ENCODE measurements at regions not wholly inside any gene's neighbourhood (a gene's known extent, or its start where the extent isn't known, plus 50 kb on each side); places are given as distances from the start of the nearest gene placed in this dataset.
A peak's percentile ranks its signal among the peaks of the same experiment; 100 is the strongest.

GRCh38 chr2:216553482-216554240, 55.0 kb downstream of the RPL37A start:
- H3K27ac ChIP-seq = peak overlapping the region; percentile 77
- no peak for DNase-seq (ENCODE audit: low read depth, low spot score)

- DNase-seq (ENCODE audit: low read depth, low spot score) = no peak
- H3K27ac ChIP-seq = peak overlapping the region; percentile 21
Observed at GRCh38 chr2:216554286-216554685, 55.6 kb downstream of the RPL37A start.

- H3K27ac ChIP-seq = peak overlapping the region; percentile 21
- DNase-seq (ENCODE audit: low read depth, low spot score) = no peak
Observed at GRCh38 chr2:216554755-216555154, 56.1 kb downstream of the RPL37A start.

GRCh38 chr2:216555274-216555673, 56.6 kb downstream of the RPL37A start:
- no peak for DNase-seq (ENCODE audit: low read depth, low spot score)
- H3K27ac ChIP-seq = peak overlapping the region; percentile 21

GRCh38 chr2:216556202-216556601, 57.6 kb downstream of the RPL37A start:
- H3K27ac ChIP-seq = no peak overlapping the region
- DNase-seq (ENCODE audit: low read depth, low spot score) = no peak

GRCh38 chr2:216557413-216557812, 58.8 kb downstream of the RPL37A start:
- H3K27ac ChIP-seq = no peak overlapping the region
- DNase-seq (ENCODE audit: low read depth, low spot score) = no peak

- H3K27ac ChIP-seq = no peak overlapping the region
- no peak for DNase-seq (ENCODE audit: low read depth, low spot score)
Observed at GRCh38 chr2:216557820-216558219, 59.2 kb downstream of the RPL37A start.

GRCh38 chr2:216559625-216560156, 61.0 kb downstream of the RPL37A start:
- H3K27ac ChIP-seq = no peak overlapping the region
- no peak for DNase-seq (ENCODE audit: low read depth, low spot score)

GRCh38 chr2:216560838-216561270, 62.2 kb downstream of the RPL37A start:
- DNase-seq (ENCODE audit: low read depth, low spot score) = no peak
- no peak overlapping the region for H3K27ac ChIP-seq

- no peak for DNase-seq (ENCODE audit: low read depth, low spot score)
- no peak overlapping the region for H3K27ac ChIP-seq
Observed at GRCh38 chr2:216562696-216563435, 64.2 kb downstream of the RPL37A start.

GRCh38 chr2:216563646-216564045, 65.0 kb downstream of the RPL37A start:
- DNase-seq (ENCODE audit: low read depth, low spot score) = no peak
- H3K27ac ChIP-seq = no peak overlapping the region

GRCh38 chr2:216564611-216565010, 66.0 kb downstream of the RPL37A start:
- no peak overlapping the region for H3K27ac ChIP-seq
- DNase-seq (ENCODE audit: low read depth, low spot score) = no peak

GRCh38 chr2:216565956-216566355, 67.3 kb upstream of the IGFBP2 start:
- DNase-seq (ENCODE audit: low read depth, low spot score) = no peak
- no peak overlapping the region for H3K27ac ChIP-seq

GRCh38 chr2:216568576-216568975, 64.6 kb upstream of the IGFBP2 start:
- no peak overlapping the region for H3K27ac ChIP-seq
- no peak for DNase-seq (ENCODE audit: low read depth, low spot score)

GRCh38 chr2:216569765-216570164, 63.5 kb upstream of the IGFBP2 start:
- DNase-seq (ENCODE audit: low read depth, low spot score) = no peak
- no peak overlapping the region for H3K27ac ChIP-seq

GRCh38 chr2:216570357-216570756, 62.9 kb upstream of the IGFBP2 start:
- H3K27ac ChIP-seq = no peak overlapping the region
- no peak for DNase-seq (ENCODE audit: low read depth, low spot score)

GRCh38 chr2:216571178-216571908, 61.9 kb upstream of the IGFBP2 start:
- no peak overlapping the region for H3K27ac ChIP-seq
- no peak for DNase-seq (ENCODE audit: low read depth, low spot score)

- no peak overlapping the region for H3K27ac ChIP-seq
- DNase-seq (ENCODE audit: low read depth, low spot score) = no peak
Observed at GRCh38 chr2:216571909-216572513, 61.2 kb upstream of the IGFBP2 start.

- H3K27ac ChIP-seq = no peak overlapping the region
- no peak for DNase-seq (ENCODE audit: low read depth, low spot score)
Observed at GRCh38 chr2:216572582-216573578, 60.3 kb upstream of the IGFBP2 start.
